ENCODE measurements at regions not wholly inside any gene's neighbourhood (a gene's known extent, or its start where the extent isn't known, plus 50 kb on each side); places are given as distances from the start of the nearest gene placed in this dataset.

DNA sequence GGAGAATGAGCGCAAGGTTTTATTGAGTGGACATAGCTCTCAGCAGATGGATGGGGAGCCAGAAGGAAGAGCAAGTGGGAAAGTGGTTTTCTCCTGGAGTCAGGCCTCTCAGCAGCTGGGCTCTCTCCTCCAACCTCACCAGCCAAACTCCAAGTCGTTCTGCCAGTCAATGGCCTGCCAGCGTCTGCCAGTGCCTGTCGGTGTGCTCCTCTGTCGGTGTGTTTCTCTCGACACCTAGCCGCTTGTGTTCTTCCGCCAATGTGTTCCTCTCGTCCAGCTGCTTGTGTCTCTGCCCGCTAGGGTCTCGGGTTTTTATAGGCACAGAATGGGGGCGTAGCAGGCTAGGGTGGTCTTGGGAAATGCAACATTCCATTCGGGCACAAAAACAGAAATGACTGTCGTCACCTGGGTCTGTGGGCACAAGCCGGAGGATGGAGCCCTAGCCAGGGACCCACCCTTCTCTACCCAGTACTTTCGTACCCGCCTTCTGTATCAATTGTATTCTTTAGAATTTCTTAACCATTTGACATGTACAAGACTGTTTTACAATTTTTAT is 1365.4 kb downstream of the FSCB start:
- in situ Hi-C loops (cut with MboI; ENCODE audit: low sequenced_read_pairs), result no loop called here
- no peak overlapping the region for H3K14ac ChIP-seq (replicated peaks; ENCODE audit: low read depth, low read length)
- no peak overlapping the region for H4K5ac ChIP-seq (ENCODE audit: low read depth, low read length)
- no peak overlapping the region for H2BK20ac ChIP-seq (ENCODE audit: low read depth, low read length)
- BruUV-seq (replicated peaks), result no TSS peak
- H4K91ac ChIP-seq (ENCODE audit: insufficient read depth, low read depth, low read length), result no peak overlapping the region
- no peak overlapping the region for H2BK5ac ChIP-seq (ENCODE audit: low read depth, low read length, poor library complexity, severe bottlenecking)
- no peak overlapping the region for H2AK5ac ChIP-seq (ENCODE audit: low read depth, low read length)
- ATAC-seq (ENCODE audit: low read depth) (no peak), DNase-seq (no peak)
- no peak overlapping the region for H3K23ac ChIP-seq (ENCODE audit: low read depth, low read length)
- H3K4ac ChIP-seq (ENCODE audit: low read depth, low read length), result no peak overlapping the region
- no peaks in the 10 kb centered on the region for H3K9me1 ChIP-seq (ENCODE audit: insufficient read depth, low read length)
- H3K27me3 ChIP-seq (ENCODE audit: control insufficient read depth, insufficient read depth, low read length), result no peaks in the 10 kb centered on the region
- no peaks in the 10 kb centered on the region for H3K36me3 ChIP-seq (ENCODE audit: control insufficient read depth, insufficient read depth, low read length)
- no peak overlapping the region for H3K56ac ChIP-seq (ENCODE audit: extremely low read depth, insufficient read depth, low read length)
- TF ChIP-seq MXI1 (IDR thresholded peaks at IDR 0.05; ENCODE audit: borderline replicate concordance, low read depth, low read length) (no peak), RCOR1 (IDR thresholded peaks at IDR 0.05; ENCODE audit: insufficient replicate concordance, low read length) (no peak), SMC3 (IDR thresholded peaks at IDR 0.05; ENCODE audit: low read depth, low read length) (no peak), CEBPB (IDR thresholded peaks at IDR 0.05; ENCODE audit: low read depth, low read length) (no peak), CHD1 (IDR thresholded peaks at IDR 0.05; ENCODE audit: low read depth, low read length) (no peak), NFE2L2 (IDR thresholded peaks at IDR 0.05; ENCODE audit: low read depth, low read length) (no peak), MAFK (IDR thresholded peaks at IDR 0.05; ENCODE audit: low read depth, low read length) (no peak), BHLHE40 (IDR thresholded peaks at IDR 0.05; ENCODE audit: low read depth, low read length) (no peak), POLR2A (IDR thresholded peaks at IDR 0.05; ENCODE audit: low read depth, low read length) (no peak)
- TF ChIP-seq, protein P1, sequence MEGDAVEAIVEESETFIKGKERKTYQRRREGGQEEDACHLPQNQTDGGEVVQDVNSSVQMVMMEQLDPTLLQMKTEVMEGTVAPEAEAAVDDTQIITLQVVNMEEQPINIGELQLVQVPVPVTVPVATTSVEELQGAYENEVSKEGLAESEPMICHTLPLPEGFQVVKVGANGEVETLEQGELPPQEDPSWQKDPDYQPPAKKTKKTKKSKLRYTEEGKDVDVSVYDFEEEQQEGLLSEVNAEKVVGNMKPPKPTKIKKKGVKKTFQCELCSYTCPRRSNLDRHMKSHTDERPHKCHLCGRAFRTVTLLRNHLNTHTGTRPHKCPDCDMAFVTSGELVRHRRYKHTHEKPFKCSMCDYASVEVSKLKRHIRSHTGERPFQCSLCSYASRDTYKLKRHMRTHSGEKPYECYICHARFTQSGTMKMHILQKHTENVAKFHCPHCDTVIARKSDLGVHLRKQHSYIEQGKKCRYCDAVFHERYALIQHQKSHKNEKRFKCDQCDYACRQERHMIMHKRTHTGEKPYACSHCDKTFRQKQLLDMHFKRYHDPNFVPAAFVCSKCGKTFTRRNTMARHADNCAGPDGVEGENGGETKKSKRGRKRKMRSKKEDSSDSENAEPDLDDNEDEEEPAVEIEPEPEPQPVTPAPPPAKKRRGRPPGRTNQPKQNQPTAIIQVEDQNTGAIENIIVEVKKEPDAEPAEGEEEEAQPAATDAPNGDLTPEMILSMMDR (conservative IDR thresholded peaks at IDR 0.05; ENCODE audit: low read depth, low read length), result no peak
- TF ChIP-seq, protein P2, sequence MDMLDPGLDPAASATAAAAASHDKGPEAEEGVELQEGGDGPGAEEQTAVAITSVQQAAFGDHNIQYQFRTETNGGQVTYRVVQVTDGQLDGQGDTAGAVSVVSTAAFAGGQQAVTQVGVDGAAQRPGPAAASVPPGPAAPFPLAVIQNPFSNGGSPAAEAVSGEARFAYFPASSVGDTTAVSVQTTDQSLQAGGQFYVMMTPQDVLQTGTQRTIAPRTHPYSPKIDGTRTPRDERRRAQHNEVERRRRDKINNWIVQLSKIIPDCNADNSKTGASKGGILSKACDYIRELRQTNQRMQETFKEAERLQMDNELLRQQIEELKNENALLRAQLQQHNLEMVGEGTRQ (IDR thresholded peaks at IDR 0.05; ENCODE audit: low read depth, low read length), result no peak
- no peak overlapping the region for H2AFZ ChIP-seq (replicated peaks; ENCODE audit: low read length, poor library complexity)
- no peaks in the 10 kb centered on the region for H4K20me1 ChIP-seq (ENCODE audit: insufficient read depth, low read length)
- no peak overlapping the region for H2AK9ac ChIP-seq (replicated peaks; ENCODE audit: low read depth, low read length, poor library complexity)
- no peak overlapping the region for H3K9ac ChIP-seq (ENCODE audit: low read depth, low read length)
- dilution Hi-C loops (cut with HindIII; ENCODE audit: low sequenced_read_pairs, unreplicated experiment), result no loop called here
- H2BK120ac ChIP-seq (ENCODE audit: low read depth, low read length), result no peak overlapping the region
- no peak overlapping the region for H3K27ac ChIP-seq (ENCODE audit: insufficient read depth, low read length)
- H3K4me2 ChIP-seq (ENCODE audit: low read depth, low read length), result no peak overlapping the region
- H3K18ac ChIP-seq (ENCODE audit: low read depth, low read length), result no peak overlapping the region
- H4K8ac ChIP-seq (ENCODE audit: low read depth in 2 of 2, low read length in 2 of 2), result no peak overlapping the region
- intact Hi-C loops (cut with micrococcal nuclease), result no loop called here
- H3K9me3 ChIP-seq (ENCODE audit: control insufficient read depth, insufficient read depth, low read length), result 0 out of 2 replicates have a peak, but pooled peaks cover 2% of the 10 kb centered on the region
- 100% methylated on average over 3 of the region's 17 CpGs; no CpG with 5 or more reads in 1 of the 2 experiments for WGBS, 2 experiments (ENCODE audit: extremely low coverage in 2 of 2, insufficient read length in 1 of 2)
- no peak overlapping the region for H3K4me3 ChIP-seq (ENCODE audit: insufficient read depth, low read depth, low read length)
- no peaks in the 10 kb centered on the region for H3K4me1 ChIP-seq (ENCODE audit: control insufficient read depth, insufficient read depth, low read length)
- H3K79me1 ChIP-seq (ENCODE audit: low read depth in 1 of 2, low read length in 2 of 2), result no peaks in the 10 kb centered on the region
- H2BK15ac ChIP-seq (ENCODE audit: low read depth, low read length), result no peak overlapping the region
- ChIA-PET CTCF (no interaction called here), POLR2A (ENCODE audit: unreplicated experiment) (no interaction called here)
